ENCODE measurements at regions not wholly inside any gene's neighbourhood (a gene's known extent, or its start where the extent isn't known, plus 50 kb on each side); places are given as distances from the start of the nearest gene placed in this dataset.

GRCh38 chr5:103414604-103415003 is 148.0 kb downstream of the NUDT12 start:
- H3K4me1 Mint-ChIP-seq (ENCODE audit: low read depth): no peaks in the 10 kb centered on the region
- CTCF ChIA-PET: interaction anchor here (0.7 kb wide), 1 partner anchor 92 kb away, joined by 3 read pairs; no protein-coding TSS in a partner anchor

GRCh38 chr5:103411711-103412110 is 150.9 kb downstream of the NUDT12 start:
- no peak overlapping the region for H3K4me3 Mint-ChIP-seq
- no peaks in the 10 kb centered on the region for H3K4me1 Mint-ChIP-seq (ENCODE audit: low read depth)
- no peaks in the 10 kb centered on the region for H3K36me3 Mint-ChIP-seq (ENCODE audit: low read depth)
- intact Hi-C loops (cut with micrococcal nuclease): no loop called here
- no peak overlapping the region for H3K27ac Mint-ChIP-seq
- no peak for DNase-seq
- H3K9me3 Mint-ChIP-seq: no peaks in the 10 kb centered on the region
- peaks cover 23% of the 10 kb centered on the region for H3K27me3 Mint-ChIP-seq (ENCODE audit: low read depth)
- CTCF ChIA-PET: no interaction called here

More at GRCh38 chr5:103414604-103415003, 148.0 kb downstream of the NUDT12 start:
- Mint-ChIP-seq H3K4me3 (no peak overlapping the region), H3K27ac (no peak overlapping the region), H3K27me3 (ENCODE audit: low read depth) (peaks cover 25% of the 10 kb centered on the region), H3K36me3 (ENCODE audit: low read depth) (no peaks in the 10 kb centered on the region), H3K9me3 (no peaks in the 10 kb centered on the region)
- no peak for DNase-seq
- intact Hi-C loops (cut with micrococcal nuclease): no loop called here

GRCh38 chr5:103410172-103410571 is 151.6 kb downstream of the MACIR start:
- H3K9me3 Mint-ChIP-seq: no peaks in the 10 kb centered on the region
- no peaks in the 10 kb centered on the region for H3K4me1 Mint-ChIP-seq (ENCODE audit: low read depth)
- no peak overlapping the region for H3K4me3 Mint-ChIP-seq
- no peak overlapping the region for H3K27ac Mint-ChIP-seq
- CTCF ChIA-PET: no interaction called here
- H3K36me3 Mint-ChIP-seq (ENCODE audit: low read depth): no peaks in the 10 kb centered on the region
- DNase-seq: no peak
- H3K27me3 Mint-ChIP-seq (ENCODE audit: low read depth): peaks cover 23% of the 10 kb centered on the region
- intact Hi-C loops (cut with micrococcal nuclease): no loop called here

- H3K9me3 Mint-ChIP-seq: no peaks in the 10 kb centered on the region
- no peak for DNase-seq
- H3K4me3 Mint-ChIP-seq: no peak overlapping the region
- no peaks in the 10 kb centered on the region for H3K4me1 Mint-ChIP-seq (ENCODE audit: low read depth)
- CTCF ChIA-PET: no interaction called here
- intact Hi-C loops (cut with micrococcal nuclease): no loop called here
- H3K36me3 Mint-ChIP-seq (ENCODE audit: low read depth): no peaks in the 10 kb centered on the region
- peaks cover 19% of the 10 kb centered on the region for H3K27me3 Mint-ChIP-seq (ENCODE audit: low read depth)
- H3K27ac Mint-ChIP-seq: no peak overlapping the region
These were observed 150.6 kb downstream of the MACIR start for GRCh38 chr5:103409013-103409670.

GRCh38 chr5:103408408-103408807 is 149.8 kb downstream of the MACIR start:
- CTCF ChIA-PET: no interaction called here
- intact Hi-C loops (cut with micrococcal nuclease): no loop called here

GRCh38 chr5:103407402-103407801 is 148.8 kb downstream of the MACIR start:
- H3K4me1 Mint-ChIP-seq (ENCODE audit: low read depth): no peaks in the 10 kb centered on the region
- no peaks in the 10 kb centered on the region for H3K36me3 Mint-ChIP-seq (ENCODE audit: low read depth)
- peaks cover 19% of the 10 kb centered on the region for H3K27me3 Mint-ChIP-seq (ENCODE audit: low read depth)
- no peaks in the 10 kb centered on the region for H3K9me3 Mint-ChIP-seq
- no peak overlapping the region for H3K27ac Mint-ChIP-seq
- no peak for DNase-seq
- CTCF ChIA-PET: no interaction called here
- no peak overlapping the region for H3K4me3 Mint-ChIP-seq
- intact Hi-C loops (cut with micrococcal nuclease): no loop called here

More at GRCh38 chr5:103408408-103408807, 149.8 kb downstream of the MACIR start:
- H3K27ac Mint-ChIP-seq: no peak overlapping the region
- H3K9me3 Mint-ChIP-seq: no peaks in the 10 kb centered on the region
- no peaks in the 10 kb centered on the region for H3K36me3 Mint-ChIP-seq (ENCODE audit: low read depth)
- peaks cover 18% of the 10 kb centered on the region for H3K27me3 Mint-ChIP-seq (ENCODE audit: low read depth)
- DNase-seq: no peak
- no peak overlapping the region for H3K4me3 Mint-ChIP-seq
- H3K4me1 Mint-ChIP-seq (ENCODE audit: low read depth): no peaks in the 10 kb centered on the region

- no peaks in the 10 kb centered on the region for H3K36me3 Mint-ChIP-seq (ENCODE audit: low read depth)
- H3K4me1 Mint-ChIP-seq (ENCODE audit: low read depth): no peaks in the 10 kb centered on the region
- intact Hi-C loops (cut with micrococcal nuclease): no loop called here
- no peak overlapping the region for H3K4me3 Mint-ChIP-seq
- H3K9me3 Mint-ChIP-seq: no peaks in the 10 kb centered on the region
- no peak for DNase-seq
- CTCF ChIA-PET: interaction anchor here (0.9 kb wide), 1 partner anchor 11 kb away, joined by 3 read pairs; no protein-coding TSS in a partner anchor
- peaks cover 13% of the 10 kb centered on the region for H3K27me3 Mint-ChIP-seq (ENCODE audit: low read depth)
- no peak overlapping the region for H3K27ac Mint-ChIP-seq
These were observed 145.9 kb downstream of the MACIR start for GRCh38 chr5:103404483-103404882.

- CTCF ChIA-PET: no interaction called here
- Mint-ChIP-seq H3K27me3 (ENCODE audit: low read depth) (peaks cover 11% of the 10 kb centered on the region), H3K4me1 (ENCODE audit: low read depth) (no peaks in the 10 kb centered on the region), H3K4me3 (no peak overlapping the region), H3K36me3 (ENCODE audit: low read depth) (no peaks in the 10 kb centered on the region), H3K27ac (no peak overlapping the region), H3K9me3 (no peaks in the 10 kb centered on the region)
- no peak for DNase-seq
- intact Hi-C loops (cut with micrococcal nuclease): no loop called here
These were observed 144.3 kb downstream of the MACIR start for GRCh38 chr5:103402851-103403250.

- intact Hi-C loops (cut with micrococcal nuclease): no loop called here
These were observed 139.4 kb downstream of the MACIR start for GRCh38 chr5:103397739-103398581.

GRCh38 chr5:103394676-103395075 is 136.1 kb downstream of the MACIR start:
- CTCF ChIA-PET: no interaction called here
- H3K4me3 Mint-ChIP-seq: no peak overlapping the region
- DNase-seq: no peak
- no peaks in the 10 kb centered on the region for H3K4me1 Mint-ChIP-seq (ENCODE audit: low read depth)
- H3K27me3 Mint-ChIP-seq (ENCODE audit: low read depth): no peaks in the 10 kb centered on the region
- intact Hi-C loops (cut with micrococcal nuclease): no loop called here
- H3K9me3 Mint-ChIP-seq: no peaks in the 10 kb centered on the region
- no peak overlapping the region for H3K27ac Mint-ChIP-seq
- H3K36me3 Mint-ChIP-seq (ENCODE audit: low read depth): no peaks in the 10 kb centered on the region

More at GRCh38 chr5:103397739-103398581, 139.4 kb downstream of the MACIR start:
- CTCF ChIA-PET: no interaction called here
- Mint-ChIP-seq H3K4me1 (ENCODE audit: low read depth) (no peaks in the 10 kb centered on the region), H3K36me3 (ENCODE audit: low read depth) (no peaks in the 10 kb centered on the region), H3K27ac (no peak overlapping the region), H3K27me3 (ENCODE audit: low read depth) (no peaks in the 10 kb centered on the region), H3K4me3 (no peak overlapping the region), H3K9me3 (no peaks in the 10 kb centered on the region)
- no peak for DNase-seq

GRCh38 chr5:103393101-103393754 is 134.7 kb downstream of the MACIR start:
- CTCF ChIA-PET: interaction anchor here (0.5 to 1.4 kb wide), 3 partner anchors 11 to 308 kb away, joined by 3 to 5 read pairs (median 4); no protein-coding TSS in a partner anchor
- Mint-ChIP-seq H3K4me1 (ENCODE audit: low read depth) (no peaks in the 10 kb centered on the region), H3K27ac (no peak overlapping the region), H3K36me3 (ENCODE audit: low read depth) (no peaks in the 10 kb centered on the region), H3K4me3 (no peak overlapping the region), H3K27me3 (ENCODE audit: low read depth) (peaks cover 8% of the 10 kb centered on the region), H3K9me3 (no peaks in the 10 kb centered on the region)
- intact Hi-C loops (cut with micrococcal nuclease): no loop called here
- DNase-seq: no peak

GRCh38 chr5:103391659-103392058 is 133.1 kb downstream of the MACIR start:
- Mint-ChIP-seq H3K27me3 (ENCODE audit: low read depth) (peaks cover 13% of the 10 kb centered on the region), H3K4me1 (ENCODE audit: low read depth) (no peaks in the 10 kb centered on the region), H3K36me3 (ENCODE audit: low read depth) (no peaks in the 10 kb centered on the region), H3K4me3 (no peak overlapping the region), H3K9me3 (no peaks in the 10 kb centered on the region), H3K27ac (no peak overlapping the region)
- CTCF ChIA-PET: no interaction called here
- intact Hi-C loops (cut with micrococcal nuclease): no loop called here
- no peak for DNase-seq

Data from activated naive CD4-positive, alpha-beta T cell treated with anti-CD3 and anti-CD28 coated beads for 36 hours (primary cell).